K562 (cell line): ENCODE measurements at regions not wholly inside any gene's neighbourhood (a gene's known extent, or its start where the extent isn't known, plus 50 kb on each side); places are given as distances from the start of the nearest gene placed in this dataset.

ENCODE experiments used
- ATAC-seq: fragments of 200-7000 bp; cut with Tn5 transposase; 3 replicates; pipeline ENCODE4 v1.9.1; 2020; ENCODE audit warnings: moderate library complexity
- BruUV-seq: library from RNA; stranded (reverse); fragments of 400-500 nt; replicated peaks from 2 replicates; lab custom pipeline; 2021; lab: Mats Ljungman, UMichigan
- CTCF ChIA-PET: fragments of 300-600 bp; formaldehyde crosslinking; extraction: SDS; loops from one replicate; lab custom pipeline; 2021; ENCODE audit warnings: low intra/inter-chr PET ratio; lab: Yijun Ruan, JAX
- POLR2A ChIA-PET: fragments of 300-600, 350-650 bp; sonication (Branson Sonifier 250); formaldehyde crosslinking; extraction: SDS; loops from one replicate; lab custom pipeline; 2021; ENCODE audit warnings: antibody characterized with exemption, inconsistent platforms; lab: Yijun Ruan, JAX
- DNase-seq, 4 experiments: peaks; one replicate each; pipeline versions ENCODE4 v3.0.0 to v3.0.0-alpha.2; 2011 to 2018; ENCODE audit warnings: low spot score in 3 of 4, mixed read lengths in 3 of 4; ENCODE audit errors: extremely low read depth in 1 of 4
- FAIRE-seq: peaks from 2 replicates; lab custom pipeline; 2011; peaks lifted over from hg19 to GRCh38; lab: Jason Lieb, UNC
- H2AFZ ChIP-seq: 2 replicates; pipeline ENCODE4 v1.6.0; 2011; ENCODE audit warnings: low read depth, low read length, control low read depth, inconsistent platforms
- H3K27ac ChIP-seq: fragments of 200-600 bp; 3 replicates; pipeline ENCODE4 v1.8.0; 2011; ENCODE audit warnings: low read depth, mild to moderate bottlenecking, control low read depth, inconsistent platforms, low read length, moderate library complexity, mixed read lengths; ENCODE audit errors: extremely low read depth
- H3K27me3 ChIP-seq, 2 experiments: fragments of 300-600 bp in 1 of 2; 2 replicates in 1 of 2; 3 replicates in 1 of 2; pipeline versions ENCODE4 v1.6.0 to v1.8.0; 2011; ENCODE audit warnings: inconsistent platforms in 2 of 2, low read length in 2 of 2, mild to moderate bottlenecking in 1 of 2, mixed read lengths in 1 of 2, moderate library complexity in 1 of 2; ENCODE audit not compliant: control insufficient read depth in 2 of 2, insufficient read depth in 2 of 2
- H3K36me3 ChIP-seq: fragments of 300-600 bp; 3 replicates; pipeline ENCODE4 v1.8.0; 2011; ENCODE audit warnings: mild to moderate bottlenecking, low read length, inconsistent platforms; ENCODE audit not compliant: control insufficient read depth, insufficient read depth
- H3K4me1 ChIP-seq, 2 experiments: fragments of 200-600 bp in 1 of 2; replicated peaks in 1 of 2; 2 replicates in 1 of 2; 3 replicates in 1 of 2; pipeline versions ENCODE4 v1.5.1 to v1.8.0; 2011; ENCODE audit warnings: inconsistent platforms in 2 of 2, low read length in 2 of 2, mild to moderate bottlenecking in 1 of 2, mixed read lengths in 1 of 2, moderate library complexity in 1 of 2; ENCODE audit not compliant: control insufficient read depth in 2 of 2, insufficient read depth in 2 of 2
- H3K4me2 ChIP-seq: 2 replicates; pipeline ENCODE4 v1.6.1; 2011; ENCODE audit warnings: low read length, control low read depth, inconsistent platforms, mixed read lengths; ENCODE audit not compliant: insufficient read depth
- H3K4me3 ChIP-seq: fragments of 200-600 bp; sonication (generic), shearing (Covaris generic); 2 replicates; pipeline ENCODE4 v1.5.1; 2016; ENCODE audit warnings: control low read depth, inconsistent platforms
- H3K79me2 ChIP-seq: fragments of 200-600 bp; 3 replicates; pipeline ENCODE4 v1.8.0; 2011; ENCODE audit warnings: low read length, inconsistent platforms; ENCODE audit not compliant: control insufficient read depth, insufficient read depth
- H3K9ac ChIP-seq, 2 experiments: 2 replicates each; pipeline versions ENCODE4 v1.6.0 to v1.6.1; 2011; ENCODE audit warnings: low read depth in 2 of 2, low read length in 2 of 2, control low read depth in 1 of 2, inconsistent platforms in 1 of 2, mild to moderate bottlenecking in 1 of 2, mixed read lengths in 1 of 2; ENCODE audit not compliant: insufficient read depth in 1 of 2
- H3K9me1 ChIP-seq: one replicate; pipeline ENCODE4 v1.6.0; 2011; ENCODE audit warnings: inconsistent platforms, mild to moderate bottlenecking, low read length, moderate library complexity; ENCODE audit not compliant: control insufficient read depth, insufficient read depth
- H3K9me3 ChIP-seq: replicated peaks from 2 replicates; pipeline ENCODE4 v1.5.1; 2011; ENCODE audit warnings: low read depth, low read length, inconsistent platforms; ENCODE audit not compliant: control insufficient read depth, insufficient read depth
- H4K20me1 ChIP-seq: replicated peaks from 2 replicates; pipeline ENCODE4 v1.6.1; 2011; ENCODE audit warnings: low read length, inconsistent platforms, mixed read lengths; ENCODE audit not compliant: control insufficient read depth, insufficient read depth
- EHMT2 ChIP-seq: fragments of 450-650 bp; IDR thresholded peaks from 2 replicates; pipeline ENCODE4 v1.6.1; 2018; ENCODE audit warnings: antibody characterized with exemption
- EP400 ChIP-seq: fragments of 450-650 bp; IDR thresholded peaks from 2 replicates; pipeline ENCODE4 v1.6.1; 2017; ENCODE audit warnings: antibody characterized with exemption, mild to moderate bottlenecking, moderate library complexity
- GATAD2A ChIP-seq: fragments of 450-650 bp; IDR thresholded peaks from 2 replicates; pipeline ENCODE4 v1.6.1; 2017
- GTF2F1 ChIP-seq: IDR thresholded peaks from 2 replicates; pipeline ENCODE4 v1.6.1; 2011; ENCODE audit warnings: low read depth, low read length, improper control_type of control experiment
- HBP1 ChIP-seq: fragments of 450-650 bp; formaldehyde crosslinking; IDR thresholded peaks from 2 replicates; pipeline ENCODE4 v1.4.0; 2022; ENCODE audit warnings: missing genetic modification characterization
- LCOR ChIP-seq: sonication (generic); formaldehyde crosslinking; IDR thresholded peaks from 2 replicates; pipeline ENCODE4 v1.8.0; 2022; ENCODE audit warnings: mild to moderate bottlenecking, missing genetic modification reagents
- MECOM ChIP-seq: fragments of 250-450 bp; sonication (Bioruptor Pico); IDR thresholded peaks from 2 replicates; pipeline ENCODE4 v1.8.0; 2022; ENCODE audit warnings: inconsistent platforms
- ZBTB43 ChIP-seq: sonication (generic); formaldehyde crosslinking; IDR thresholded peaks from 2 replicates; pipeline ENCODE4 v1.8.0; 2023; ENCODE audit warnings: mild to moderate bottlenecking, missing genetic modification reagents
- ZC3H4 ChIP-seq: sonication (generic); formaldehyde crosslinking; IDR thresholded peaks from 2 replicates; pipeline ENCODE4 v1.9.0; 2021; ENCODE audit warnings: missing genetic modification reagents, borderline replicate concordance
- WGBS: fragments of 100-300 bp; shearing (Covaris generic); methylation state at CpG from one replicate; pipeline ENCODE4 v1.1.6; 2016; ENCODE audit warnings: low coverage, mixed read lengths; ENCODE audit not compliant: insufficient coverage; ENCODE audit errors: missing lambda C conversion rate; 5-methylcytosine and 5-hydroxymethylcytosine counted together
- in situ Hi-C: fragments of 300-500 bp; cut with MboI; formaldehyde crosslinking; loops from 4 replicates; pipeline ENCODE4 v1.15.0; 2018; ENCODE audit warnings: inconsistent platforms, mixed read lengths
- intact Hi-C: fragments of 100-400 bp; cut with micrococcal nuclease; formaldehyde crosslinking; loops from 2 replicates; pipeline ENCODE4 v1.14.2; 2022
- TF ChIP-seq, protein P1 (sequence below): fragments of 450-650 bp; formaldehyde crosslinking; IDR thresholded peaks from 2 replicates; pipeline ENCODE4 v1.4.0; 2020; ENCODE audit warnings: mild to moderate bottlenecking, moderate library complexity

DNA sequence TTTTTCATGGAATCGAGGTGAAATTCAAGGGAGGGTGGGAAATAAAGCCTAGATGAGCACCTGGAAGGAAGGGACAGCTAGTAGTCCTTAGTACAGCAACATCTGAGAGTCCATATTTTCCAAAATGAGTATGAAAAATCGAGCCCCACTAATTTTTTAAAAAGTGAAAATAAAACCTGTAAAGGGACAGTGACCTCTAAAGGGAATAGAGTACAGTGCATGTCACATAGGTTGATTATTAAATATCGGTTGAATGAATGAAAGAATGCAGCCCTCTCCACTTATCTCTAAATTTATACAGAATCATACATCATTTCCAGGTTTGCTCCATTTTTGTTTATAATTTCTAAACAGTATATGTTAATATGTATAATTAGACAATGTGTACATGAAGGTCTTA is 1088.5 kb upstream of the GHITM start:
- H3K27me3 ChIP-seq: no peaks in the 10 kb centered on the region
- intact Hi-C loops: no loop called here
- no TSS peak for BruUV-seq
- ChIA-PET CTCF (no interaction called here), POLR2A (no interaction called here)
- in situ Hi-C loops: no loop called here
- H3K9me3 ChIP-seq: no peaks in the 10 kb centered on the region
- H3K4me3 ChIP-seq: no peak overlapping the region
- no peaks in the 10 kb centered on the region for H4K20me1 ChIP-seq
- H3K4me1 ChIP-seq: no peaks in the 10 kb centered on the region
- 0% methylated on average over 3 of the region's 3 CpGs for WGBS
- no peak for TF ChIP-seq GATAD2A
- no peak for TF ChIP-seq ZBTB43
- no peak for TF ChIP-seq MECOM
- TF ChIP-seq LCOR: no peak
- TF ChIP-seq EP400: no peak
- TF ChIP-seq, protein P1, sequence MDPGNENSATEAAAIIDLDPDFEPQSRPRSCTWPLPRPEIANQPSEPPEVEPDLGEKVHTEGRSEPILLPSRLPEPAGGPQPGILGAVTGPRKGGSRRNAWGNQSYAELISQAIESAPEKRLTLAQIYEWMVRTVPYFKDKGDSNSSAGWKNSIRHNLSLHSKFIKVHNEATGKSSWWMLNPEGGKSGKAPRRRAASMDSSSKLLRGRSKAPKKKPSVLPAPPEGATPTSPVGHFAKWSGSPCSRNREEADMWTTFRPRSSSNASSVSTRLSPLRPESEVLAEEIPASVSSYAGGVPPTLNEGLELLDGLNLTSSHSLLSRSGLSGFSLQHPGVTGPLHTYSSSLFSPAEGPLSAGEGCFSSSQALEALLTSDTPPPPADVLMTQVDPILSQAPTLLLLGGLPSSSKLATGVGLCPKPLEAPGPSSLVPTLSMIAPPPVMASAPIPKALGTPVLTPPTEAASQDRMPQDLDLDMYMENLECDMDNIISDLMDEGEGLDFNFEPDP (CRISPR knock-in tag): no peak
- TF ChIP-seq GTF2F1: no peak
- TF ChIP-seq EHMT2: no peak
- no peak for TF ChIP-seq ZC3H4 (CRISPR knock-in tag)
- TF ChIP-seq HBP1 (CRISPR knock-in tag): no peak
- ATAC-seq (no peak), FAIRE-seq (no peak), DNase-seq (no peak)
- H3K79me2 ChIP-seq: no peaks in the 10 kb centered on the region
- H3K9ac ChIP-seq: no peak overlapping the region
- H3K27ac ChIP-seq: no peak overlapping the region
- no peaks in the 10 kb centered on the region for H3K36me3 ChIP-seq
- H3K9me1 ChIP-seq: no peaks in the 10 kb centered on the region
- no peak overlapping the region for H2AFZ ChIP-seq
- H3K4me2 ChIP-seq: no peak overlapping the region
